Neural cell (in vitro differentiated cells): ENCODE measurements at regions not wholly inside any gene's neighbourhood (a gene's known extent, or its start where the extent isn't known, plus 50 kb on each side); places are given as distances from the start of the nearest gene placed in this dataset.

ENCODE experiments used
- H2AFZ ChIP-seq: fragments of 200-600, 300-800 bp; sonication (generic), shearing (Covaris generic); 2 replicates; pipeline ENCODE4 v1.6.0; 2014; ENCODE audit warnings: low read depth, mild to moderate bottlenecking, antibody characterized with exemption, low read length, moderate library complexity
- H3F3A ChIP-seq: fragments of 200-600 bp; shearing (Covaris generic); 2 replicates; pipeline ENCODE4 v1.6.1; 2016; ENCODE audit warnings: mild to moderate bottlenecking, moderate library complexity, mixed read lengths, antibody characterized with exemption, low read length; ENCODE audit not compliant: insufficient read depth, poor library complexity, severe bottlenecking
- H3K27ac ChIP-seq: fragments of 200-600, 300-800 bp; sonication (generic), shearing (Covaris generic); 2 replicates; pipeline ENCODE4 v1.5.1; 2014; ENCODE audit warnings: mild to moderate bottlenecking, low read length, moderate library complexity
- H3K27me3 ChIP-seq: fragments of 300-800, 200-600 bp; sonication (generic), shearing (Covaris generic); 2 replicates; pipeline ENCODE4 v1.6.0; 2014; ENCODE audit warnings: mild to moderate bottlenecking, low read depth, low read length, moderate library complexity; ENCODE audit not compliant: insufficient read depth
- H3K36me3 ChIP-seq: fragments of 300-800, 200-600 bp; sonication (generic), shearing (Covaris generic); 2 replicates; pipeline ENCODE4 v1.5.1; 2014; ENCODE audit warnings: mild to moderate bottlenecking, antibody characterized with exemption, low read length, moderate library complexity; ENCODE audit not compliant: insufficient read depth
- H3K4me2 ChIP-seq: fragments of 300-800, 200-600 bp; sonication (generic), shearing (Covaris generic); 2 replicates; pipeline ENCODE4 v1.6.0; 2014; ENCODE audit warnings: mild to moderate bottlenecking, low read length
- H3K4me3 ChIP-seq: fragments of 300-800, 200-600 bp; sonication (generic), shearing (Covaris generic); 2 replicates; pipeline ENCODE4 v1.5.1; 2014; ENCODE audit warnings: mild to moderate bottlenecking, low read length, moderate library complexity
- H3K79me2 ChIP-seq: fragments of 200-600 bp; shearing (Covaris generic); replicated peaks from 2 replicates; pipeline ENCODE4 v1.6.0; 2014; ENCODE audit warnings: mild to moderate bottlenecking, low read length, moderate library complexity; ENCODE audit not compliant: insufficient read depth
- H3K9ac ChIP-seq: fragments of 300-800, 200-600 bp; sonication (generic), shearing (Covaris generic); 2 replicates; pipeline ENCODE4 v1.6.1; 2016; ENCODE audit warnings: mild to moderate bottlenecking, low read length, mixed read lengths
- H3K9me2 ChIP-seq: fragments of 200-600 bp; shearing (Covaris generic); 2 replicates; pipeline ENCODE4 v1.6.1; 2016; ENCODE audit warnings: mild to moderate bottlenecking, low read length, mixed read lengths; ENCODE audit not compliant: insufficient read depth
- H3K9me3 ChIP-seq: fragments of 200-600, 300-800 bp; sonication (generic), shearing (Covaris generic); 2 replicates; pipeline ENCODE4 v1.6.1; 2016; ENCODE audit warnings: mild to moderate bottlenecking, mixed run types, low read length, moderate library complexity, mixed read lengths
- H4K20me1 ChIP-seq: fragments of 200-600 bp; shearing (Covaris generic); 2 replicates; pipeline ENCODE4 v1.6.1; 2016; ENCODE audit warnings: mild to moderate bottlenecking, mixed run types; ENCODE audit not compliant: insufficient read depth
- CTCF ChIP-seq: fragments of 450-650 bp; IDR thresholded peaks from 2 replicates; pipeline ENCODE4 v1.5.1; 2014; ENCODE audit warnings: antibody characterized with exemption, mild to moderate bottlenecking, moderate library complexity; ENCODE audit not compliant: poor library complexity, severe bottlenecking
- EP300 ChIP-seq: fragments of 450-650 bp; conservative IDR thresholded peaks from 2 replicates; pipeline ENCODE4 v1.6.1; 2014; ENCODE audit warnings: antibody characterized with exemption, mild to moderate bottlenecking, moderate library complexity; ENCODE audit not compliant: poor library complexity, severe bottlenecking
- EZH2 ChIP-seq: fragments of 200-600, 300-800 bp; shearing (Covaris generic), sonication (generic); IDR thresholded peaks from 2 replicates; pipeline ENCODE4 v1.6.1; 2014; ENCODE audit warnings: antibody characterized with exemption, low read length, borderline replicate concordance, mild to moderate bottlenecking; ENCODE audit not compliant: insufficient read depth, poor library complexity, severe bottlenecking
- MXI1 ChIP-seq: fragments of 450-650 bp; conservative IDR thresholded peaks from 2 replicates; pipeline ENCODE4 v1.6.1; 2014; ENCODE audit warnings: antibody characterized with exemption, mild to moderate bottlenecking; ENCODE audit not compliant: poor library complexity, severe bottlenecking
- POLR2AphosphoS5 ChIP-seq: IDR thresholded peaks from 2 replicates; pipeline ENCODE4 v1.6.1; 2012
- RAD21 ChIP-seq: fragments of 450-650 bp; conservative IDR thresholded peaks from 2 replicates; pipeline ENCODE4 v1.6.1; 2014; ENCODE audit warnings: antibody characterized with exemption, mild to moderate bottlenecking, moderate library complexity
- REST ChIP-seq: IDR thresholded peaks from 2 replicates; pipeline ENCODE4 v1.6.1; 2012; ENCODE audit warnings: borderline replicate concordance
- SMC3 ChIP-seq: fragments of 450-650 bp; conservative IDR thresholded peaks from 2 replicates; pipeline ENCODE4 v1.6.1; 2014; ENCODE audit warnings: antibody characterized with exemption, mild to moderate bottlenecking, moderate library complexity; ENCODE audit not compliant: poor library complexity
- TAF1 ChIP-seq: IDR thresholded peaks from 2 replicates; pipeline ENCODE4 v1.6.1; 2012; ENCODE audit warnings: low read depth

GRCh38 chrY:7961811-7962210 lies 1050.3 kb upstream of the AMELY start:
- H3K4me3 ChIP-seq, result no peak overlapping the region

GRCh38 chrY:7957773-7958172 lies 1046.2 kb upstream of the AMELY start:
- Histone ChIP-seq H3K9me3 (no peaks in the 10 kb centered on the region), H3K79me2 (no peaks in the 10 kb centered on the region), H3F3A (no peaks in the 10 kb centered on the region), H2AFZ (no peak overlapping the region), H4K20me1 (no peaks in the 10 kb centered on the region), H3K4me3 (no peak overlapping the region), H3K27ac (no peak overlapping the region), H3K4me2 (no peak overlapping the region), H3K9me2 (no peaks in the 10 kb centered on the region), H3K27me3 (no peaks in the 10 kb centered on the region), H3K9ac (no peak overlapping the region), H3K36me3 (no peaks in the 10 kb centered on the region)
- TF ChIP-seq EZH2, result no peak
- TF ChIP-seq POLR2AphosphoS5, result no peak
- no peak for TF ChIP-seq MXI1
- TF ChIP-seq REST, result no peak
- TF ChIP-seq RAD21, result no peak
- no peak for TF ChIP-seq TAF1
- TF ChIP-seq EP300, result no peak
- TF ChIP-seq SMC3, result no peak
- TF ChIP-seq CTCF, result no peak

More at GRCh38 chrY:7961811-7962210, 1050.3 kb upstream of the AMELY start:
- H3K36me3 ChIP-seq, result no peaks in the 10 kb centered on the region
- no peak overlapping the region for H2AFZ ChIP-seq
- H3K9me2 ChIP-seq, result no peaks in the 10 kb centered on the region
- H4K20me1 ChIP-seq, result no peaks in the 10 kb centered on the region
- H3K9me3 ChIP-seq, result no peaks in the 10 kb centered on the region
- no peak overlapping the region for H3K9ac ChIP-seq
- no peak overlapping the region for H3K4me2 ChIP-seq
- no peaks in the 10 kb centered on the region for H3F3A ChIP-seq
- H3K27me3 ChIP-seq, result no peaks in the 10 kb centered on the region
- H3K27ac ChIP-seq, result no peak overlapping the region
- TF ChIP-seq POLR2AphosphoS5, result no peak
- no peaks in the 10 kb centered on the region for H3K79me2 ChIP-seq

GRCh38 chrY:7951187-7951852 lies 1039.8 kb upstream of the AMELY start:
- no peak overlapping the region for H2AFZ ChIP-seq
- H3K9ac ChIP-seq, result no peak overlapping the region
- no peaks in the 10 kb centered on the region for H3K9me2 ChIP-seq
- no peak overlapping the region for H3K27ac ChIP-seq
- TF ChIP-seq EP300 (no peak), MXI1 (no peak), CTCF (no peak), TAF1 (no peak), REST (no peak), EZH2 (no peak), POLR2AphosphoS5 (no peak), SMC3 (no peak), RAD21 (no peak)
- no peak overlapping the region for H3K4me2 ChIP-seq
- H3K36me3 ChIP-seq, result no peaks in the 10 kb centered on the region
- no peaks in the 10 kb centered on the region for H3K79me2 ChIP-seq
- H3K4me3 ChIP-seq, result no peak overlapping the region
- H3K27me3 ChIP-seq, result no peaks in the 10 kb centered on the region
- H3F3A ChIP-seq, result no peaks in the 10 kb centered on the region
- H3K9me3 ChIP-seq, result no peaks in the 10 kb centered on the region
- H4K20me1 ChIP-seq, result no peaks in the 10 kb centered on the region
